Lung (tissue), 11 donors: ENCODE measurements at regions not wholly inside any gene's neighbourhood (a gene's known extent, or its start where the extent isn't known, plus 50 kb on each side); places are given as distances from the start of the nearest gene placed in this dataset.

Source experiments
- ATAC-seq: fragments of 200-7000 bp; cut with Tn5 transposase; one replicate; pipeline ENCODE4 v1.9.1; 2020; ENCODE audit warnings: moderate number of reproducible peaks; ENCODE audit not compliant: insufficient read depth, low FRiP score
- DNase-seq, 3 donors: peaks; one replicate each; pipeline ENCODE4 v3.0.0-alpha.2; 2013 to 2017
- H3K27ac ChIP-seq, 2 donors: one replicate each; pipeline ENCODE4 v1.5.1; 2013; ENCODE audit warnings: mild to moderate bottlenecking in 2 of 2, moderate library complexity in 2 of 2, control low read depth in 1 of 2, inconsistent platforms in 1 of 2, low read depth in 1 of 2, low read length in 1 of 2
- H3K27me3 ChIP-seq, 3 donors: one replicate each; pipeline ENCODE4 v1.5.1; 2013; ENCODE audit warnings: low read length in 2 of 3; ENCODE audit not compliant: control insufficient read depth in 3 of 3, insufficient read depth in 3 of 3
- H3K36me3 ChIP-seq, 4 donors: one replicate each; pipeline ENCODE4 v1.5.1; 2013; ENCODE audit warnings: low read length in 4 of 4, mild to moderate bottlenecking in 1 of 4, moderate library complexity in 1 of 4; ENCODE audit not compliant: control insufficient read depth in 4 of 4, insufficient read depth in 4 of 4
- H3K4me1 ChIP-seq, 5 donors: one replicate each; pipeline ENCODE4 v1.5.1; 2013; ENCODE audit warnings: low read length in 5 of 5, mild to moderate bottlenecking in 2 of 5, moderate library complexity in 1 of 5; ENCODE audit not compliant: control insufficient read depth in 5 of 5, insufficient read depth in 5 of 5
- H3K4me3 ChIP-seq: one replicate; pipeline ENCODE4 v1.5.1; 2013; ENCODE audit warnings: mild to moderate bottlenecking, control low read depth, moderate library complexity
- H3K9ac ChIP-seq, 2 donors: one replicate each; pipeline ENCODE4 v1.5.1; 2013; ENCODE audit warnings: low read length in 2 of 2, control low read depth in 1 of 2; ENCODE audit not compliant: insufficient read depth in 1 of 2
- H3K9me3 ChIP-seq, 4 donors: one replicate each; pipeline ENCODE4 v1.5.1; 2013; ENCODE audit warnings: low read length in 3 of 4, mild to moderate bottlenecking in 1 of 4, moderate library complexity in 1 of 4; ENCODE audit not compliant: control insufficient read depth in 4 of 4, insufficient read depth in 3 of 4
- CTCF ChIP-seq: IDR thresholded peaks from 2 replicates; pipeline ENCODE4 v1.5.1; 2012; ENCODE audit warnings: mild to moderate bottlenecking; ENCODE audit errors: control extremely low read depth, extremely low read depth
- WGBS, 2 donors: extraction: QIAGEN DNeasy Blood & Tissue Kit; methylation state at CpG; one replicate each; pipeline ENCODE4 v1.1.7; 2013; 5-methylcytosine and 5-hydroxymethylcytosine counted together
- donor health status: control.
- donor health status: control.
- donor health status: Bipolar disorder and iron deficiency.
- donor health status: healthy.
- donor health status: DM: yes; HTN: yes; CAD: no.

GRCh38 chr16:80305410-80305809, 235.4 kb upstream of the DYNLRB2 start:
- ATAC-seq (no peak), DNase-seq (no peak)
- Histone ChIP-seq H3K4me1 (peaks cover 0 to 20% (median 6%) of the 10 kb centered on the region in 5 donors), H3K9ac (no peak overlapping the region), H3K27ac (no peak overlapping the region), H3K27me3 (no peaks in the 10 kb centered on the region), H3K9me3 (peaks cover 0 to 3% (median 0%) of the 10 kb centered on the region in 4 donors), H3K4me3 (no peak overlapping the region), H3K36me3 (no peaks in the 10 kb centered on the region)
- TF ChIP-seq CTCF, result no peak
- 88 to 90% methylated on average over 2 of the region's 2 CpGs for WGBS, 2 donors

- ATAC-seq, result no peak
- WGBS, 2 donors, result 57 to 78% methylated on average over 4 of the region's 4 CpGs
- TF ChIP-seq CTCF, result no peak
Measured at GRCh38 chr16:80303691-80304090, 237.1 kb upstream of the DYNLRB2 start.

GRCh38 chr16:80300876-80301275, 239.9 kb upstream of the DYNLRB2 start:
- H3K9ac ChIP-seq, result no peak overlapping the region
- no peaks in the 10 kb centered on the region for H3K27me3 ChIP-seq
- no peak overlapping the region for H3K27ac ChIP-seq
- ATAC-seq (no peak), DNase-seq (no peak)
- TF ChIP-seq CTCF, result no peak
- no peak overlapping the region for H3K4me3 ChIP-seq
- no peaks in the 10 kb centered on the region for H3K9me3 ChIP-seq
- peaks cover 0 to 34% (median 6%) of the 10 kb centered on the region in 5 donors for H3K4me1 ChIP-seq
- H3K36me3 ChIP-seq, result no peaks in the 10 kb centered on the region

More at GRCh38 chr16:80303691-80304090, 237.1 kb upstream of the DYNLRB2 start:
- peaks cover 0 to 31% (median 6%) of the 10 kb centered on the region in 5 donors for H3K4me1 ChIP-seq
- no peaks in the 10 kb centered on the region for H3K27me3 ChIP-seq
- peak; percentile 69 to 76 (median 69) for DNase-seq
- H3K9me3 ChIP-seq, result peaks cover 0 to 3% (median 0%) of the 10 kb centered on the region in 4 donors
- H3K4me3 ChIP-seq, result no peak overlapping the region
- no peak overlapping the region for H3K27ac ChIP-seq
- no peak overlapping the region for H3K9ac ChIP-seq
- no peaks in the 10 kb centered on the region for H3K36me3 ChIP-seq

GRCh38 chr16:80300456-80300855, 240.3 kb upstream of the DYNLRB2 start:
- Histone ChIP-seq H3K9me3 (no peaks in the 10 kb centered on the region), H3K4me1 (peaks cover 0 to 34% (median 6%) of the 10 kb centered on the region in 5 donors), H3K27me3 (no peaks in the 10 kb centered on the region), H3K27ac (no peak overlapping the region), H3K36me3 (no peaks in the 10 kb centered on the region), H3K4me3 (no peak overlapping the region), H3K9ac (no peak overlapping the region)
- WGBS, 2 donors, result 80 to 86% methylated on average over 4 of the region's 4 CpGs
- DNase-seq (no peak), ATAC-seq (no peak)
- TF ChIP-seq CTCF, result no peak
